Stimulated activated CD4-positive, alpha-beta T cell treated with anti-CD3 and anti-CD28 coated beads, Interleukin-12 subunit alpha, Interleukin-12 subunit beta, amount 100 ng/mL, for 48 hours (primary cell): ENCODE measurements at regions not wholly inside any gene's neighbourhood (a gene's known extent, or its start where the extent isn't known, plus 50 kb on each side); places are given as distances from the start of the nearest gene placed in this dataset.
"Not testable (repeated sequence)": the region's sequence is repeated elsewhere in the genome, so short reads cannot be mapped to it uniquely, and the experiment has no call there.

Experiments
- DNase-seq, 3 donors: peaks; one replicate each; pipeline ENCODE4 v3.0.0-alpha.2; 2020; ENCODE audit warnings: low read depth in 2 of 3, low spot score in 1 of 3

- DNase-seq, result no peak
These were observed 1109.5 kb downstream of the BRD1 start for GRCh38 chr22:48717883-48718817.

DNA sequence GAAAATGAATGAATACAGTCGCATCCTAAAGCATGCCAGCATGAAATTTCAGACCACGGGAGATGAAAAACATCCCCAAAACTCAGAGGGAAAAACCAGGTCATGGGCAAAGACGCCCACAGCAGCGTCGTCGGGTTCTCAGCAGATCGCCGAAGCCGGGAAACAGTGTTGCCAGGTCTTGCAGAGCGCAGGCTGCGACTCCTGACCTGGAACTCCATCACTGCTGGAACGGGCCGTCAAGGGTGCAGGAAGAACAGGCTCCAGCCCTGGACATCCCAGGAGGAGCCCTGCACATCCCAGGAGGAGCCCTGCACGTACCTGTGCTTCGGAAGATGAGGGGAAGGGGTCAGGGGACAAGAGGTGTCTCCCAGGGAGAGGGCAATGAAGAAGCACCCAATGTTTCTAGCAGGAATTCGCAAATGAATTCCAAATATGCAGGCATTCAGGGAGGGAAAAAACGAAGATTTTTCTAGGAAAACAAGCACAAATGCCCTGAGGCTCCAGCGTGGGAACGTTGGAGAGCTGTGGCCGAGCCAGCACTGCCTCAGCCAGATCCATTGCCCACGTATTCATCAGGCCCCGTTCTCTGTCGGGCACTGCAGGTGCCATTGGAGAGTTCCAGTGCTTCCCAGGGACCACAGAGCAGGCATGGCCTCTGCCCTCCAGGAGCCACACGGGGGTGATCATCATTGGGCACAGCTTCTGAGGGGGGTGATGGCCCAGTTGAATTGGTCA is 1110.4 kb downstream of the BRD1 start:
- no peak for DNase-seq

DNA sequence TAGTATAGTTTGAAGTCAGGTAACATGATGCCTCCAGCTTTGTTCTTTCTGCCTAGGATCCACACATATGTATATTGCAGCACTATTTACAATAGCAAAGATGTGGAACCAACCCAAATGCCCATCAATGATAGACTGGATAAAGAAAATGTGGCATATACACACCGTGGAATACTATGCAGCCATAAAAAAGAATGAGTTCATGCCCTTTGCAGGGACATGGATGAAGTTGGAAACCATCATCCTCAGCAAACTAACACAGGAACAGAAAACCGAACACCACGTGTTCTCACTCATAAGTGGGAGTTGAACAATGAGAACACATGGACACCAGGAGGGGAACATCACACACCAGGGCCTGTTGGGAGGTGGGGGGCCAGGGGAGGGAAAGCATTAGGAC is 1111.5 kb downstream of the BRD1 start:
- DNase-seq, result not testable (repeated sequence)

DNA sequence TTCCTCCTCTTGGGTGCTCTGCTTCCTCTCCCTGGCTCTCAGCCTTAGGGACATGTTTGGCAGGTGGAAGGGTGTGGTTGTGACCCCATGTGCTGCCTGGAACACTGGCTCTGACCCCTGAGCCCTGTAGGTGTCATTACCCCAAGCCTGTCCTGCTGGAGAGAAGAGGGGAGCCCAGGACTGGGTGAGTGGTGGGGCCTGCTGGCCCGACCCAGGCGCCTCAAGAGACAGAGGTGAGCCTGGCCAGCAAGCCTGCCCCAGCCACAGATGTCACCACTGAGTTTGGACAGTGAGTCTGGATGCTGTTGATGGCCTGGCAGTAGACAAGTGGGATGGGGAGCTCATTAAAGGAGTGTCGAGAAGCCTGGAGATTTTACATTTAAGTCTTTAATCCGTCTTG is 1112.2 kb downstream of the BRD1 start:
- DNase-seq, result no peak

- no peak for DNase-seq
These were observed 1113.4 kb downstream of the BRD1 start for GRCh38 chr22:48714231-48714630.

DNA sequence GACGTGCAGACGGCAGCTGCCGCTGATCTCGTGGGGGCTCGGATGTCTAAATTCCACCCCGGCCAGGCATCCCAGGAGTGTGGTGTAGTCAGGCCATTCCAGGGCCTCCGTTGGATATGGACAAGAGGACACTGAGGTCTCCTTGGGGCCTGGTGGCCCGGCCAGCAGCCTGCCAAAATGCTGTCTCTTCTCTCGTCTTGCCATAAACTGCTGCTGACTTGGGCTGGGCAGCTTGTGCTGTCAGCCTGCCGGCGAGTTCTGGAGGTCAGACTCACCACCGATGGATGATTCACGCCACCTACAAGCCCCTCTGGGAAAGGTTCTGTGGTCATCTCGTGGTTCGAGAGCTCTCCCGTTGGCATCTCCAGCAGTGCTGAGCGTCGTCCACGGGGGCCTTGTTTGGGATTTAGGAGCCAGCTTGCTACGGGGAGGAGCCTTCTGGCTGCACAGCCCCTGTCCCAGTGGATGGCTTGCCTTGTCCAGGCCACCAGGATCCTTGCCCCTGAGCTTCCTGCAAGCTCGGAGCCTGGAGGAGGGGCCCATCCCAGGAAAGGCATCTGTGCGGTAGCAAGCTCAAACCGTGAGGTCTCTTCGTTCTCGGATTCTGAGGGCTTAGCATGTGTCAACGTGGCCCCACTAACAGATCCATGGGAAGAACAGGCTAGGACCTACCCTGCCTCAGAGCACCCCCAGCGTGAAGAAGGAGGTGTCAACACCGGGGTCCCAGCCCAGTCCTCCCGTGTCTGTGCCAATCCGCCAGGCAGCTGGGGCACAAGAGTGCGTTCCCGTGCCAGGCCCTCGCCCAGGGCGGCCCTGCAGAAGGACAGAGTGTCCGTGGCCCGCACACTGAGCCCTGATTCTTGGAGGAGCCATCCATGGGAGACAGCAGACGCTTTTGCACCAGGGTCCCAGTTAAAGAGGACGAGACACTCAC is 1114.1 kb downstream of the BRD1 start:
- no peak for DNase-seq

DNA sequence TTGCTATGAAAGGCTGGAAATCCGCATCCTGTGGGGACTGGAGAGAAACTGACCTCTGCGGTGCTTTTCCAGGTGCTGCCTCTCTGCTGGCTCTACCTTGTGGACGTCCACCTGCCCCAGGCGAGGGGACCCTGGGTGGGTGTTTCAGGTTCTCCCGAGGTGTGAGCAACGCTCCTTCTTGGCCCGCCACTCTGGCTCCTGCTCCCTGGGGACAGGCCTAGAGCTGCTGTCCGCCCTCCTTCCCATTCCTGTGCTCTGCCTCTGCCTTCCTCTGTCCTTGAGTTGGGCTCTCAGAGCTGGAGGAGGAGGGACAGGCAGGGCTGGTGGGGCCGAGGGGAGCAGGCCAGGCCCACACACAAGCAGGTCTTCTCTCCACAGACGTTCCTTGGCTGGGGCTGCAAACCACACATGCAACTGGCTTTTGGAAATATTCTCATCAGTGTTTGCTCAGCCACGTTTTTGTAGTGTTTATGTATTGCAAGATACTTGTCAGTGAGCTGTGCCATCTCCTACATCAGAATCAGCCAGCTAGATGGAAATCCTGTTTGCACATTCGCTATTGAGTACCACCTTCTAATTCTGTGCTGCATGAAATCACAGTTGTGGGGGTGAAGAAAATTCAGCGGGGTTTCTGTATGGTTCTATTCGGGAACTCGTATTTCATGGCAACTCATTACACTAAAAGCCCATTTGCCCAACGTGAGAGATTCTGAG is 1115.0 kb downstream of the BRD1 start:
- no peak for DNase-seq

- DNase-seq, result no peak
These were observed 1116.0 kb downstream of the BRD1 start for GRCh38 chr22:48711669-48712068.

GRCh38 chr22:48711031-48711431 is 1116.6 kb downstream of the BRD1 start:
- DNase-seq, result no peak

GRCh38 chr22:48710410-48710809 is 1117.3 kb downstream of the BRD1 start:
- DNase-seq, result no peak

DNA sequence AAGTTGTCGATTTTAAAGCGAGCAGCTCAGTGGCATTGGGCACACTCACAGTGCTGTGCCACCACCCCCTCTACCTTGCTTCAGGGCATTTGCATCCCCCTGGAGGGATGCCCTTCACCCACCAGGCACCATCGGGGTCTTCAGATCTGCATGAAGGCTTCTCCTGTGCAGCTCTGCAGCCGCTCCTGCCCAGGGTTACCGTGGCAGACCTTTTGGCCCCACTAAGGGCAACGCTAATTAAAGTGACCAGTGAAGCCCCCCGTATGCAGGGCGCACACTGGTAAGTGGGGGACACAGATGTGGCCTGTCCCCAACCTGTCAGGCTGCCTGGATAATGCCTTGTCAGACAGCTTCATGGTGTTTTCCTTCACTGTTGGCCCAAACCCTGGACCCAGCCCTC is 1117.7 kb downstream of the BRD1 start:
- DNase-seq, result no peak

DNA sequence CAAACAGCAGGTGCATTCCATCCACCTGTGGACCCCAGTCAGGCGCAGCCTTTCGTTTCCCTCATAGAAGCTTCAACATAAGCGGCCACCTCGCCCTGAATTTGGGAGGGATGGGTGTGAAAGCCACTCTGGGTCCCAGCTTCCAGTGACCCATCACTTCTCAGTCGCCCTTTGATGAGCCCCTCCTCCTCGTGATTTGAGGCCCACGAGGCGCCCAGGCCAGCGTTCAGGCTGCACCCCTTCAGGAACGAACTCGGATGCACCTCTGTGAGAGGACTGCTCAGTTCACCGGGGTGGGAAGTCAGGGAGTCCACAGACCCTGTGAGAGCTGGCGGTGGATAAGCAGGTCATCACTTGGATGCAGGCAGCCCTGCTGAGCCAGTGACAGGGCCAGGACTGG is 1118.2 kb downstream of the BRD1 start:
- no peak for DNase-seq

DNA sequence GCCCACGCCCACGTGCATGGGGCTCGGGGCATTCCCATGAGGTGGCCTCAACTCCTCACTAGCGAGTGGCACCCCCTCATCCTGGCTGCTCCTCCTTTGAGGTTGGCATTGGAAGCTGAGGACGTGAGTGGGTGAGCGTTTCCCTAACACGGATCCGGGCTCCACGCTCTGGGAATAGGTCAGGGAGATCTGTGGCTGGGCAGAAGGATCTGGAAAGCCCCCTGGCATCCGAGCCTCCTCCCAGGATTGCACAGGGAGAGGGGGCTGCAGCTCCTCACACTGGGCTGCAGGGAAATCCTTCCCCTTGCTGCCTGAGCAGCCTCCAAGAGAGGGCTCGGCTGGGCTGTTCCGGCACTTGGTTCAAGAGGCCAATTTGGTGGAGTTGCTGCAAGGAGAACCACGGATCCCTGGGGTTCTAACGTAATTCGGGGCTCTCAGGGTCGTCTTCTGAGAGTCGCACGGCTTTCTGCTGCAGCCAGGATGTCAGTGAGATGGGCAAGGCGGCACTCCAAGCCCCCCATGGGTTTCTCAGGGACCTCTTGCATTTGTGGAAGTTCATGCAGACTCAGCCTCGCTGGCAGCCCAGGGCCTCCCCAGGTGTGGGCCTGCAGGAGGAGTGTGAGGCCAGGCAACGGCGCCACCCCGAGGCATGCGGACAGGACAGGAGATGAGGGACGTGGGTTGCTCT is 1119.0 kb downstream of the BRD1 start:
- DNase-seq, result no peak

DNA sequence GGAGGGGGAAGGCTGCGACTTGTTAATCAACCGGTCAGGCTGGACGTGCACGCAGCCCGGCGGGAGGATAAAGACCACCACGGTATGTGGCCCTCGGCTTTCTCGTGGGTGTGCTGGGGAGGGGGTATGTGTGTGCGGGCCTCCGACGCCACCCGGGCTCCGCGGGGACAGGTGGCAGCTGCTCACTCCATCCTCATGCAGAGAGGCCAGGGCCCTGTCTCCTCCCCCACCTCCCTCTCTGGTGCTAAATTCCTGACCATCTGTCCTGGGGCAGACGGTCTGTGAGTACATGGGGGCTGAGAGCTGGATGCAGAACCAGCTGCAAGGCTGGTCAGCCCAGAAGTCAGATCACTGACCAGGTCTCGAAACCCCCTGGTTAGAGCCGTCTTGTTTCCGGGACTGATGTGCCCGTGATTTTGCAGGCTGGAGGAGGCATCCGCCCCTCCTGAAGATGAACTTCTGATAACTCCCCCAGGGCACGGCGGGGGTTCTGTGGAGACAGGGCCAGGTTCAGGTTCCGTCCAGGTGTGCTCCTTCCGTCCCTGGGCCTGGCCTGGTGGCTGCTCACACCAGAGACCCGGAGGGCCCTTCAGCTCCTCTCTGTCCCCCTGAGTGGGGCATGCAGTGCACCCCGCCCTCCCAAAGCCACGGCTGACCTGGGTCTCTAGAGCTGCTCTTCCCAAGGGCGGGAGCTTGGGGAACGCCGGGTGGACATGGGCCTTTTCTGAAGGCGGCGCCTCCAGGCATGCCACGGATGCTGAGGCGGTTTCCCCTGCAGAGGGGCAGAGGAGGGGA is 1119.7 kb downstream of the BRD1 start:
- no peak for DNase-seq

DNA sequence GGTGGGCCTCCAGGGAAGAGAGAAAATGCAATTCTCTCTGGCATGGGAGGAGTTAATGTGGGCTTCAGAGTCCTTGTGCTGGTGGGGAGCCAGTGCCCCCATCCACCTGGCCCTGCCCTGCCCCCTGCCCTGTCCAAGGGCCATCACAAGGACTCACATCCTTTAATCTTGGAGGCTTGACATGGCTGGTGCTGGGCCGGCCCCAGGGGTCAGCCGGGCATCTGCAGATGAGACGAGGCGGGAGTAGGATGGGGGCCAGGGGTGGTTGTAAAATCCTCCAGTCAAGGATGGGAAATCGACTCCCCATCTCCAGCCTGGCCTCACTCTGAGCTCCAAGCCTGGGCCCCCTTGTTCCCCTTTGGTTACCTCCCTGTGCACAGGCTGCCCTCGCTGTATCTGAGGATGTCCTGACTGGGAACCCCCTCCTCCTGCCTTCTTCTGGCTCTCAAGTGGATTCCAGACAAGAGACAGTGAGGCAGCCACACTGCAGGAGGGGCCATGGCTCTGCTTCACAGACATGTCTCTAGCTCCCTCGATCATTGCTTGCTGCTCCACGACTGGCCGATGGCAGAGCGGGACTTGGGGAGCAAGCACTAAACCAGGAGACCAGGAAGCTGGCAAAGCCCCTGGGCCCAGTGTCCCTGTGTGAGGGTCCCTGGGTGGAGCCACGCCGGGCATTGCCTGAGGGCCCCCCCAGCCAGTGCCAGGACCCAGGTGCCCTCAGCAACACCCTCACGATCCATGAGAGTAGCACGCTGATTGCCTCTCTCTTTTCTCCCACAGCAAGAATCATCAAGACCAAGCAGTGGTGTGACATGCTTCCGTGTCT is 1120.5 kb downstream of the BRD1 start:
- no peak for DNase-seq

GRCh38 chr22:48705917-48706605 is 1121.6 kb downstream of the BRD1 start:
- no peak for DNase-seq

DNA sequence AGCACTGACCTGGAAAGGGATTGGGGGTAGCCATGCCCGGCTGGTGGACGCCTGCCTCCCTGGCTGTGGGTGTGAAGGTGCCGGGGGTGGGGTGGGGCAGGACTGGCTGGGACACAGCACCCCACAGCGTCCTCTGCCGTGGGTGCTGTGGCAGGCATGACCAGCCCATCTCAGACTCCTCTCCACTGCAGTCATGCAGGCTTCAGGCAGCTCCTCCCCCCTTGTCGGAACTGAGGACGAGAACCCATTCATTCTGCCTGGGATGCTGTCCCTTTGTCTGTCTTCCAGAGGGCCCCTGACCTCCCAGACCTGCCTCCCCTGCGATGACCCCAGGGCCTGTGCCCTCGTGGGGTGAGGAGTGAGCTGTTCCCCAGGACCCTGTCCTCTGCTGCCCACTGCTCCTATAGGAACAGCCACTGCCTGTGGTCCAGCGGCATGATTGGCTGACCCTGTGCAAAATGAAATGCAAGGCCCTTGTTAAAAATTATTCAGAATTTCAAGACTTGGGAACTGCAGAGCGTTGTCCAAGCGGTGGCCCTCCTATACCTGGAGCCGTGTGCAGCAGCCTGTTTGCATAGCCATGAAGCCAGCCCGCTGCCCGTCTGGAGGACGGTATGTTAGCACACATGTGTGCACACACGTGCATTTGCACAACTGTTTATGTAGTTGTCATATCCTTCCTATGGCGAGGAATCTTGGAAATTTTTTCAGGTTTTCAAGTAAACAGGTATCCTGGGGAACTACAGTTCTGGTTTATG is 1122.3 kb downstream of the BRD1 start:
- DNase-seq, result no peak
